Fibroblast of mammary gland (primary cell): ENCODE measurements at regions not wholly inside any gene's neighbourhood (a gene's known extent, or its start where the extent isn't known, plus 50 kb on each side); places are given as distances from the start of the nearest gene placed in this dataset.

Source experiments
- DNase-seq: peaks from one replicate; pipeline ENCODE4 v3.0.0-alpha.2; 2010; ENCODE audit warnings: low read depth
- H3K4me3 ChIP-seq: 2 replicates; pipeline ENCODE4 v1.5.1; 2011; ENCODE audit warnings: low read depth, mild to moderate bottlenecking, low read length, moderate library complexity; ENCODE audit not compliant: control insufficient read depth
- CTCF ChIP-seq: conservative IDR thresholded peaks from 2 replicates; pipeline ENCODE4 v1.5.1; 2011; ENCODE audit warnings: low read depth, low read length, inconsistent platforms; ENCODE audit not compliant: control insufficient read depth, insufficient read depth

GRCh38 chr4:135197641-135198040 is 996.1 kb upstream of the PABPC4L start:
- TF ChIP-seq CTCF = no peak
- DNase-seq = no peak
- H3K4me3 ChIP-seq = no peak overlapping the region

- H3K4me3 ChIP-seq = no peak overlapping the region
- DNase-seq = no peak
- no peak for TF ChIP-seq CTCF
Observed at GRCh38 chr4:135194477-135194876, 992.9 kb upstream of the PABPC4L start.

- TF ChIP-seq CTCF = no peak
- H3K4me3 ChIP-seq = no peak overlapping the region
- no peak for DNase-seq
Observed at GRCh38 chr4:135192751-135193535, 991.4 kb upstream of the PABPC4L start.

- no peak for TF ChIP-seq CTCF
- no peak for DNase-seq
- H3K4me3 ChIP-seq = no peak overlapping the region
Observed at GRCh38 chr4:135191596-135191995, 990.0 kb upstream of the PABPC4L start.

- no peak for TF ChIP-seq CTCF
- DNase-seq = no peak
- no peak overlapping the region for H3K4me3 ChIP-seq
Observed at GRCh38 chr4:135186002-135186401, 984.4 kb upstream of the PABPC4L start.

- TF ChIP-seq CTCF = no peak
- DNase-seq = no peak
- H3K4me3 ChIP-seq = no peak overlapping the region
Observed at GRCh38 chr4:135185256-135185655, 983.7 kb upstream of the PABPC4L start.
